ENCODE measurements at regions not wholly inside any gene's neighbourhood (a gene's known extent, or its start where the extent isn't known, plus 50 kb on each side); places are given as distances from the start of the nearest gene placed in this dataset.

- Histone ChIP-seq H3K27me3 (ENCODE audit: insufficient read depth, low read length) (no peaks in the 10 kb centered on the region), H3K79me2 (ENCODE audit: insufficient read depth, low read length) (no peaks in the 10 kb centered on the region), H3F3A (ENCODE audit: insufficient read depth, low read length) (no peaks in the 10 kb centered on the region), H4K20me1 (ENCODE audit: insufficient read depth, low read length) (no peaks in the 10 kb centered on the region), H3K9ac (ENCODE audit: low read length) (no peak overlapping the region), H2AFZ (ENCODE audit: low read length) (no peak overlapping the region), H3K36me3 (ENCODE audit: insufficient read depth, low read length) (no peaks in the 10 kb centered on the region), H3K4me3 (ENCODE audit: low read depth, low read length, poor library complexity, severe bottlenecking) (no peak overlapping the region), H3K4me1 (ENCODE audit: insufficient read depth, low read length, severe bottlenecking) (no peaks in the 10 kb centered on the region), H3K27ac (ENCODE audit: low read depth, low read length, poor library complexity, severe bottlenecking) (no peak overlapping the region), H3K9me2 (ENCODE audit: low read depth, low read length) (no peaks in the 10 kb centered on the region), H3K9me3 (ENCODE audit: low read length) (no peaks in the 10 kb centered on the region), H3K4me2 (ENCODE audit: low read length) (no peak overlapping the region)
- TF ChIP-seq, protein P1, sequence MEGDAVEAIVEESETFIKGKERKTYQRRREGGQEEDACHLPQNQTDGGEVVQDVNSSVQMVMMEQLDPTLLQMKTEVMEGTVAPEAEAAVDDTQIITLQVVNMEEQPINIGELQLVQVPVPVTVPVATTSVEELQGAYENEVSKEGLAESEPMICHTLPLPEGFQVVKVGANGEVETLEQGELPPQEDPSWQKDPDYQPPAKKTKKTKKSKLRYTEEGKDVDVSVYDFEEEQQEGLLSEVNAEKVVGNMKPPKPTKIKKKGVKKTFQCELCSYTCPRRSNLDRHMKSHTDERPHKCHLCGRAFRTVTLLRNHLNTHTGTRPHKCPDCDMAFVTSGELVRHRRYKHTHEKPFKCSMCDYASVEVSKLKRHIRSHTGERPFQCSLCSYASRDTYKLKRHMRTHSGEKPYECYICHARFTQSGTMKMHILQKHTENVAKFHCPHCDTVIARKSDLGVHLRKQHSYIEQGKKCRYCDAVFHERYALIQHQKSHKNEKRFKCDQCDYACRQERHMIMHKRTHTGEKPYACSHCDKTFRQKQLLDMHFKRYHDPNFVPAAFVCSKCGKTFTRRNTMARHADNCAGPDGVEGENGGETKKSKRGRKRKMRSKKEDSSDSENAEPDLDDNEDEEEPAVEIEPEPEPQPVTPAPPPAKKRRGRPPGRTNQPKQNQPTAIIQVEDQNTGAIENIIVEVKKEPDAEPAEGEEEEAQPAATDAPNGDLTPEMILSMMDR (IDR thresholded peaks at IDR 0.05; ENCODE audit: low read length) = peak; percentile 43
- no peak for TF ChIP-seq EZH2 (IDR thresholded peaks at IDR 0.05; ENCODE audit: borderline replicate concordance, low read length)
Measured at GRCh38 chr15:98428253-98428989, 219.9 kb upstream of the IGF1R start.

- H3K9me3 ChIP-seq (ENCODE audit: low read length) = no peaks in the 10 kb centered on the region
- no peaks in the 10 kb centered on the region for H3K9me2 ChIP-seq (ENCODE audit: low read depth, low read length)
- no peaks in the 10 kb centered on the region for H4K20me1 ChIP-seq (ENCODE audit: insufficient read depth, low read length)
- H3K27ac ChIP-seq (ENCODE audit: low read depth, low read length, poor library complexity, severe bottlenecking) = no peak overlapping the region
- no peak overlapping the region for H3K9ac ChIP-seq (ENCODE audit: low read length)
- no peaks in the 10 kb centered on the region for H3K27me3 ChIP-seq (ENCODE audit: insufficient read depth, low read length)
- no peak overlapping the region for H3K4me3 ChIP-seq (ENCODE audit: low read depth, low read length, poor library complexity, severe bottlenecking)
- H3K4me2 ChIP-seq (ENCODE audit: low read length) = no peak overlapping the region
- TF ChIP-seq, protein P1 (IDR thresholded peaks at IDR 0.05; ENCODE audit: low read length) = no peak
- TF ChIP-seq EZH2 (IDR thresholded peaks at IDR 0.05; ENCODE audit: borderline replicate concordance, low read length) = no peak
- no peaks in the 10 kb centered on the region for H3K79me2 ChIP-seq (ENCODE audit: insufficient read depth, low read length)
- H3K36me3 ChIP-seq (ENCODE audit: insufficient read depth, low read length) = no peaks in the 10 kb centered on the region
- H3F3A ChIP-seq (ENCODE audit: insufficient read depth, low read length) = no peaks in the 10 kb centered on the region
- H2AFZ ChIP-seq (ENCODE audit: low read length) = no peak overlapping the region
- no peaks in the 10 kb centered on the region for H3K4me1 ChIP-seq (ENCODE audit: insufficient read depth, low read length, severe bottlenecking)
Measured at GRCh38 chr15:98431171-98431570, 217.2 kb upstream of the IGF1R start.

DNA sequence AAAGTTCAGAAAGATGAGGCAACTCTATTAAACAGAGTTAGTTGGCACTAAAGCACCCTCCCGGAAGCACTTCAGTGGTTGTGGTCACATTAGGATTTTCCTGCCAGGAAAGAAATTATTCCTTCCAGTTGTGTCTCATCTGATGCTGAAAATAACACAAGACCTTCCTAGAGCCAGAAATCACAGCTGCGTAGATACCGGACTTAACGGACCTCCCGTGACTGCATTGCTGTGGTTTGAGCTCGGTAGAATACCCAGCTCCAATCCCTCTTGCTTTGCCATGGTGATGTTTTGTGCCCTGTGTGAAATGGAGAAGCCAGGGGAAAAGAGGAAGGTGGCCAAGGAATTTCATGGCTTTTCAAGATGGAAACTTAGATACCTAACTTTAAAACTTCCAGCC is 215.0 kb upstream of the IGF1R start:
- Histone ChIP-seq H3K79me2 (ENCODE audit: insufficient read depth, low read length) (no peaks in the 10 kb centered on the region), H2AFZ (ENCODE audit: low read length) (no peak overlapping the region), H3F3A (ENCODE audit: insufficient read depth, low read length) (no peaks in the 10 kb centered on the region), H3K4me1 (ENCODE audit: insufficient read depth, low read length, severe bottlenecking) (no peaks in the 10 kb centered on the region), H3K36me3 (ENCODE audit: insufficient read depth, low read length) (no peaks in the 10 kb centered on the region), H3K27me3 (ENCODE audit: insufficient read depth, low read length) (no peaks in the 10 kb centered on the region), H3K4me2 (ENCODE audit: low read length) (no peak overlapping the region), H3K9ac (ENCODE audit: low read length) (no peak overlapping the region), H4K20me1 (ENCODE audit: insufficient read depth, low read length) (no peaks in the 10 kb centered on the region), H3K4me3 (ENCODE audit: low read depth, low read length, poor library complexity, severe bottlenecking) (no peak overlapping the region), H3K9me3 (ENCODE audit: low read length) (no peaks in the 10 kb centered on the region), H3K27ac (ENCODE audit: low read depth, low read length, poor library complexity, severe bottlenecking) (no peak overlapping the region), H3K9me2 (ENCODE audit: low read depth, low read length) (no peaks in the 10 kb centered on the region)
- TF ChIP-seq, protein P1 (IDR thresholded peaks at IDR 0.05; ENCODE audit: low read length) = no peak
- TF ChIP-seq EZH2 (IDR thresholded peaks at IDR 0.05; ENCODE audit: borderline replicate concordance, low read length) = no peak
